ENCODE measurements at regions not wholly inside any gene's neighbourhood (a gene's known extent, or its start where the extent isn't known, plus 50 kb on each side); places are given as distances from the start of the nearest gene placed in this dataset.

DNA sequence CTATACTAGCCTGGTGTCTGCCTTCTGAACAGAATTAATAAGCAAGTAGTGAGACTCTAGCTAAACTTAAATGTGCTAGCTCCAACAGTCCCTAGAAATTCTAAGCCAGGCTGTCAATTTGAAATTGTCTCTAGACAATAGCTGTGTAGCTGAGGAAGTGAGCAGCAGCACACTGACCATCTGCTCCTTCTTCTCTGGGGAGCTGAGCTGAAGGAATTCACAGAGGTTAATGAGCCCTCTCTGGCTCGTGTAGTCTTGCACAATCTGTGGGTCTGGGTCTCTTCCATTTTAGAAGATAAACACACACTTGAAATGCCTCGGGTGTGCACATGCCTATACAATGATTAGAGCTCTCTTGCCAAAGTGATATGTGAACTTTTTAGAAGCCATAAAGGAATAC, 63.5 kb upstream of the BARX1 start:
- H3K27me3 ChIP-seq (ENCODE audit: control insufficient read depth, insufficient read depth, low read length), result no peaks in the 10 kb centered on the region
- no peak for FAIRE-seq
- DNase-seq (ENCODE audit: low read depth), result no peak
- no peak overlapping the region for H3K4me3 ChIP-seq (ENCODE audit: low read depth, low read length)
- H3K36me3 ChIP-seq (ENCODE audit: control insufficient read depth, insufficient read depth, low read length), result no peaks in the 10 kb centered on the region
- TF ChIP-seq, protein P1, sequence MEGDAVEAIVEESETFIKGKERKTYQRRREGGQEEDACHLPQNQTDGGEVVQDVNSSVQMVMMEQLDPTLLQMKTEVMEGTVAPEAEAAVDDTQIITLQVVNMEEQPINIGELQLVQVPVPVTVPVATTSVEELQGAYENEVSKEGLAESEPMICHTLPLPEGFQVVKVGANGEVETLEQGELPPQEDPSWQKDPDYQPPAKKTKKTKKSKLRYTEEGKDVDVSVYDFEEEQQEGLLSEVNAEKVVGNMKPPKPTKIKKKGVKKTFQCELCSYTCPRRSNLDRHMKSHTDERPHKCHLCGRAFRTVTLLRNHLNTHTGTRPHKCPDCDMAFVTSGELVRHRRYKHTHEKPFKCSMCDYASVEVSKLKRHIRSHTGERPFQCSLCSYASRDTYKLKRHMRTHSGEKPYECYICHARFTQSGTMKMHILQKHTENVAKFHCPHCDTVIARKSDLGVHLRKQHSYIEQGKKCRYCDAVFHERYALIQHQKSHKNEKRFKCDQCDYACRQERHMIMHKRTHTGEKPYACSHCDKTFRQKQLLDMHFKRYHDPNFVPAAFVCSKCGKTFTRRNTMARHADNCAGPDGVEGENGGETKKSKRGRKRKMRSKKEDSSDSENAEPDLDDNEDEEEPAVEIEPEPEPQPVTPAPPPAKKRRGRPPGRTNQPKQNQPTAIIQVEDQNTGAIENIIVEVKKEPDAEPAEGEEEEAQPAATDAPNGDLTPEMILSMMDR (IDR thresholded peaks at IDR 0.05; ENCODE audit: insufficient read depth, low read length, severe bottlenecking), result no peak

DNA sequence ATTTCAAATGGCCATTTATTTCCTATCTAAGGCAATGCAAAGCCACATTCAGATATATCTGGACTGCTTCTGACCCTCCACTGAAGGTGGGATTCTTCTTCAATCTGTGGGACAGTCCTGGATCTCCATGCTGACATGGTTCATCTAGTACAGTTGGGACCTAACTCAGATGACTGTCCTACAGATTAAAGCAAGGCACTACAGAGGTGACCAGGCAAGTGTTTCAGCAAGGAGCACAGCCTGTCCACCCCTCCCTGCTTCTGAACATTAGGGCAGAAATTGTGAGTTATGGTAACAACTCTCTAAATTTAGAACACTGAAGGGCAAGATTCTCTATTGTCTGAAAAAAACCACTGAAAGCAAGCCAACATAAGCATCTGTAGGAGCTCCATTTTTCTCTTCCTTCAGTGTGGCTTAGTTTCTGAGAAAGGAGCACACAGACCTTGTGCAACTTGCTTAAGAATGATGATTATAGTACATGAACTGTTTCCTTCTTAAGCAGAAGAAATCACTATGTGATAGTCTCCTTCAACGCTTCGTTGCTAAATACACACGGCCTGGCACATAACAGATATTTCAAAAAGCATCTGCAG, 62.9 kb upstream of the BARX1 start:
- H3K36me3 ChIP-seq (ENCODE audit: control insufficient read depth, insufficient read depth, low read length), result no peaks in the 10 kb centered on the region
- TF ChIP-seq, protein P1 (IDR thresholded peaks at IDR 0.05; ENCODE audit: insufficient read depth, low read length, severe bottlenecking), result no peak
- H3K27me3 ChIP-seq (ENCODE audit: control insufficient read depth, insufficient read depth, low read length), result no peaks in the 10 kb centered on the region
- FAIRE-seq (no peak), DNase-seq (ENCODE audit: low read depth) (no peak)
- H3K4me3 ChIP-seq (ENCODE audit: low read depth, low read length), result no peak overlapping the region

DNA sequence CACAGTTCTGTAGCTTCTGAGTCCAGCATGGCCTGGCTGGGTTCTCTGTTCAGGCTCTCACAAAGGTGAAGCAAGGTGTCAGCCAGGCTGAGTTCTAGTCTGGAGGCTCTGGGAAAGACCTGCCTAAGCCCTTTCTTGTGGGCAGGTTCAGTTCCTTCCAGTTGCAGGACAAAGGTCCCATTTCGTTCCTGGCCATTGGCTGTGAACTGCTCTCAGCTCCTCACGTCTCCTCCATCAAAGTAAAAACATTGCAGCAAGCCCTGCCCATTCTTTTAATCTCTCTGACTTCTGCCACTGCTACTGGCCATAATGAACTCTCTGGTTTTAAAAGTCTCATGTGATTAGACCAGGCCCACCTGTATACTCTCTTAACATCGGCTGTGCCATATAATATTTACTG, 61.6 kb upstream of the BARX1 start:
- no peak for FAIRE-seq
- H3K4me3 ChIP-seq (ENCODE audit: low read depth, low read length), result no peak overlapping the region
- H3K36me3 ChIP-seq (ENCODE audit: control insufficient read depth, insufficient read depth, low read length), result no peaks in the 10 kb centered on the region
- H3K27me3 ChIP-seq (ENCODE audit: control insufficient read depth, insufficient read depth, low read length), result peaks cover 2% of the 10 kb centered on the region
- TF ChIP-seq, protein P1 (IDR thresholded peaks at IDR 0.05; ENCODE audit: insufficient read depth, low read length, severe bottlenecking), result no peak
- DNase-seq (ENCODE audit: low read depth), result no peak

DNA sequence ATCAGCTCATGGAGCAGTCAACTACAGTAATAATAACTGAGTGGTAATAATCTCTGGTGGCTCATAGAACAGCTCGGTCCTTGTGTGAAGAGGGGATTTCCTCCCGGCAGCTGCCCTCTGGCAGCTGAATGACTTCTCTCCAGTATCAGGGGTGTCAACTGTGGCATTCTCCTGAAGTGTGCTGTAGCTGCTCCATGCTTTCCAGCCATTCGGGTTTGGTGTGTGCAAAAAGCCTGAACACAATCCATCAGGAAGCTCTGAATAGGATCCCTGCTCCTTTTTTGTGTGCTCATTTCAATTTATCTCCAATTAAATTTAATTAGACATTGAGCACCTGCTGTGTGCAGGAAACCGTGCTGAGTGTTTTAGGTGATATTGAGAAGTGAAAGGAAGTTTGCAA, 59.8 kb upstream of the BARX1 start:
- FAIRE-seq (peak; percentile 13), DNase-seq (ENCODE audit: low read depth) (no peak)
- H3K27me3 ChIP-seq (ENCODE audit: control insufficient read depth, insufficient read depth, low read length), result peaks cover 2% of the 10 kb centered on the region
- no peaks in the 10 kb centered on the region for H3K36me3 ChIP-seq (ENCODE audit: control insufficient read depth, insufficient read depth, low read length)
- TF ChIP-seq, protein P1 (IDR thresholded peaks at IDR 0.05; ENCODE audit: insufficient read depth, low read length, severe bottlenecking), result no peak
- H3K4me3 ChIP-seq (ENCODE audit: low read depth, low read length), result no peak overlapping the region

DNA sequence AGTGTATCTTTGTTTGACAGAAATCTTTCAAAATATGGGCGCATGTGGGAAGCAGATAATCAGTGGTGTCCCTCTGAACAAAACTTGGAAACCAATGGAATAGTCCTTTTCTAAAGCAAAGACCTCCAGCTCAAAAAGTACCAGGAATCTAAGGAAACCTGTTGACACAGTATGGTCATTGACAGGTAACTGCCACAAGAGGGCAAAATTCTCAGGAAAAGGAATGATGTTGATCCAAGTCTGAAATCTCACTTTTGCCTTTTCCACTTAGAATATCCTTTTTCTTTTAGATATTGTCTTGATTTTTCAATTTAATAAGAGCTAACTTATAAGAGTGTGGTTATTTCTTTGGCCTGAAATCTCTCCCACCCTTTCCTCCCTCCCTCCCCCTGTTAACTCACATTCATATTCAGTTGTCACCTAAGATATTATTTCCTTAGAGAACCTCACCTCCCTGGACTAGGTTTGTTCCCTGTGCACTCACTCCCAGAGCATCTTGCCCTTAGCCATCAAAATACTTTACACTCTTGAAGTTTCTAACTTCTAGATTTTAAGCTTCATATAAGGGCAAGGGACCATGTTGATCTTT, 59.0 kb upstream of the BARX1 start:
- no peak for FAIRE-seq
- H3K27me3 ChIP-seq (ENCODE audit: control insufficient read depth, insufficient read depth, low read length), result peaks cover 2% of the 10 kb centered on the region
- TF ChIP-seq, protein P1 (IDR thresholded peaks at IDR 0.05; ENCODE audit: insufficient read depth, low read length, severe bottlenecking), result peak; percentile 61
- no peak overlapping the region for H3K4me3 ChIP-seq (ENCODE audit: low read depth, low read length)
- no peaks in the 10 kb centered on the region for H3K36me3 ChIP-seq (ENCODE audit: control insufficient read depth, insufficient read depth, low read length)
- DNase-seq (ENCODE audit: low read depth), result peak; percentile 39

Measured in bronchial epithelial cell (primary cell).